Neural cell (in vitro differentiated cells): ENCODE measurements at regions not wholly inside any gene's neighbourhood (a gene's known extent, or its start where the extent isn't known, plus 50 kb on each side); places are given as distances from the start of the nearest gene placed in this dataset.

ENCODE experiments used
- POLR2AphosphoS5 ChIP-seq: IDR thresholded peaks from 2 replicates; pipeline ENCODE4 v1.6.1; 2012
- TF ChIP-seq, protein P1 (sequence below): fragments of 450-650 bp; IDR thresholded peaks from 2 replicates; pipeline ENCODE4 v1.5.1; 2014; ENCODE audit warnings: antibody characterized with exemption, mild to moderate bottlenecking, moderate library complexity; ENCODE audit not compliant: poor library complexity, severe bottlenecking

DNA sequence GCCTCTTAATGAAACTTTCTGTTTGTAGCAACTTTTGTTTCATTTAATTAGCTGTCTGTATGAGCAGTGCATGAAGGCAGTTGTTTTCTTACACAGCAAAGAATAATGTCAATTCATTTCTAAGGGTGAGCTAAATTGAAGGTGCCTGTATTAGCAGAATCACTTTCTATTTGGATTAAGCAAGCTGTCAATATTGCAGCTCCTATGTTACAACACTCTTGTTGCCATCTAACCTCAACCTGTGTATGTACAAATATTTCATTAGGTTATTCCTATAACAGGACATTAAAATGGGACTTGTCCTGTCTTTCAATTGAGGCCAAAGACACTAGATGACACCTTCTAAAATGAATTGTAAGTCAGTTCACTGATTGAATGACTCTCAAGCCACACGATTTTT, 647.5 kb downstream of the UTRN start:
- no peak for TF ChIP-seq POLR2AphosphoS5
- TF ChIP-seq, protein P1, sequence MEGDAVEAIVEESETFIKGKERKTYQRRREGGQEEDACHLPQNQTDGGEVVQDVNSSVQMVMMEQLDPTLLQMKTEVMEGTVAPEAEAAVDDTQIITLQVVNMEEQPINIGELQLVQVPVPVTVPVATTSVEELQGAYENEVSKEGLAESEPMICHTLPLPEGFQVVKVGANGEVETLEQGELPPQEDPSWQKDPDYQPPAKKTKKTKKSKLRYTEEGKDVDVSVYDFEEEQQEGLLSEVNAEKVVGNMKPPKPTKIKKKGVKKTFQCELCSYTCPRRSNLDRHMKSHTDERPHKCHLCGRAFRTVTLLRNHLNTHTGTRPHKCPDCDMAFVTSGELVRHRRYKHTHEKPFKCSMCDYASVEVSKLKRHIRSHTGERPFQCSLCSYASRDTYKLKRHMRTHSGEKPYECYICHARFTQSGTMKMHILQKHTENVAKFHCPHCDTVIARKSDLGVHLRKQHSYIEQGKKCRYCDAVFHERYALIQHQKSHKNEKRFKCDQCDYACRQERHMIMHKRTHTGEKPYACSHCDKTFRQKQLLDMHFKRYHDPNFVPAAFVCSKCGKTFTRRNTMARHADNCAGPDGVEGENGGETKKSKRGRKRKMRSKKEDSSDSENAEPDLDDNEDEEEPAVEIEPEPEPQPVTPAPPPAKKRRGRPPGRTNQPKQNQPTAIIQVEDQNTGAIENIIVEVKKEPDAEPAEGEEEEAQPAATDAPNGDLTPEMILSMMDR = no peak
